HG03175 (cell line): ENCODE measurements at regions not wholly inside any gene's neighbourhood (a gene's known extent, or its start where the extent isn't known, plus 50 kb on each side); places are given as distances from the start of the nearest gene placed in this dataset.

ENCODE experiments used
- ATAC-seq: cut with Tn5 transposase; IDR thresholded peaks from one replicate; pipeline ENCODE4 v1.9.1; 2021; ENCODE audit warnings: mild to moderate bottlenecking, moderate library complexity; ENCODE audit not compliant: unreplicated experiment

DNA sequence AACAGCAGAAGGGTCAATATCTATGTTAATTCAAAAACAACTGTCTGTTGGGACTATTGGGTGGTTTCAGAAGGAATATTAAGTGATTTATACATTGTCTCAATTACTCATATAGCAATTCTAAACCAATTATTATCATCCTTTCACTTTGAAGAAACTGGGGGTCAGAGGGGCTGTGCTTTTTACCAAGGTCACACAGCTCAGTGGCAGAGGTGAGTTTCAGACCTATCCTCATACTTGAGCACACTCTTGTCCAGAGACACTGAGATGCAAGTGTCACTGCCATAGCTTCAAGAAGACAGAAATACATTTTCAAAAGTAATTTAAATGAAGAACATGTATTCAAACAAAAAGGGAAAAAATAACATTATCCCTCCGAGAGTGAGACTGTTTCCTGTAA is 195.3 kb downstream of the ARL4A start:
- no peak for ATAC-seq

DNA sequence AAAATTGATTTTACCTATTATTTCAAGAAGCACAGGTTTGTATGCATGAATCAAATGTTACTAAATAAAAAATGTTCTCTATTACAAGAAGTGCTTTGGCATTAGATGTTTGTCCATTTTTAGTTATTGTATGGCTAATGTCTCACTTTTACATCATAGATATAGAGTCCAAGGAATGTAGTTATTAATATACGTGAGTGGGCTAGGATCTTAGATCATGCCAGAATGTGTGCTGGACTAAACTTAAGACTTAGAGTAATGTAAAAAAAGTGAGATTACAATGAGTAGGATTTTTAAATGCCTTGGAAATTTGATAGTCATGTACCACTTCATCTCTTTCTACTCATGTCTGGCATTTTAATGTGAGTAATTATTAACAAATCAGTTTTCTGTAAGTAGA is 196.6 kb downstream of the ARL4A start:
- no peak for ATAC-seq

DNA sequence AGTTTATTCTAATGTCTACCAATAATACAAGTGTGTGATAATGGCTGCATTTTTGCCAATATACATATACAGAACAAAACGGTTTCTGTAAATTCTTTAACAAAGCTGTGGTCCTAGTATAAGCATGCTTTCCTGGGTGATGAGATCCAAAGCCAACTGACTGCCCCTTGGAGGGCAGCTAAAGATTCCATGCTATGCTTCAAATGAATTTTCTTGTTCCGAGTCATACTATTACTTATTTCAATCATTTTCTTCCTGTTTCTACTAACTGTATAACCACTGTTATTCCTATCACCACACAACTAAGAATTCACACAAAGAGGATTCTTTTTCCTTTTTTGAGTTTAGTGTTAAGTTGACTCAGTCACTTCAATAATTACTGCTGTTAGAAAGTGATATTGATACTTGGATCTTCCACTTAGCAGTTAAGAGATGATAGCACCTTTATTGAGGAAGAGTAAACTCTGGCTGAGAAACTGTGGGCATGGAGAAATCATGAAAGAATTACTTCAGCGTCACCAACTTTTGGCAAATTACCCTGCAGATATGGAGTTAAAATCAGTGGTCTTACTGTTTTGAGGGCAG is 197.5 kb downstream of the ARL4A start:
- no peak for ATAC-seq

DNA sequence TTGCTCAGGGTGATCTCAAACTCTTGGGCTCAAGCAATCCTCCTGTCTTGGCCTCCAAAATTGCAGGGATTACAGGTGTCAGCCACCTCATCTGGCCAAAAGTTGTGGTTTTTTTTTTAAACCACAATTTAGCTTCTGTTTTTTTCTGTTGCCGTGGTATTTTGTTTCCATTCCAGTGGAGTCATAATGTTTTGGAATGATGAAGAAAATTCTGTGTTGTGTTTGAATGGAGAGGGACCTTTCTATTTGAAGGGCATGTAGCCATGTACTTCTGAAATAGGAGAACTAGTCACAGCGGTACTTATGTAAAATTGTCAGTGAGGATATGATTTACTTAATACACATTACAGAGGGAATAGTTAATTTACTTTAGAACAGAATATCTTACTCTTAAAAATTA is 201.3 kb downstream of the ARL4A start:
- ATAC-seq: no peak

DNA sequence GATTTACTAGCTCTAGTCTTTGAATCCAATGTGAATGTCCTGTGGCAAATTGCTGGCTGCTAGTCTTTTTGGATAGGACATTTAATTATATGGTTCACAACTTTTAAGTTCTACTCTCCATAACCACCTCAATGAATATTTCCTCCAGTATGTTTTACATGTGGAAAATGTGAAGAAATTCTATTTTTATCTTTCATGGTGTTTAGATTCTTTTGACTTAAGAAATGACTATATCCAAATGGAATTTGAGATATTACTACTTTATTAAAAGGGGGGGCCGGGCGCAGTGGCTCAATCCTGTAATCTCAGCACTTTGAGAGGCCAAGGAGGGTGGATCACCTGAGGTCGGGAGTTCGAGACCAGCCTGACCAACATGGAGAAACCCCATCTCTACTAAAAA is 202.0 kb downstream of the ARL4A start:
- no peak for ATAC-seq

DNA sequence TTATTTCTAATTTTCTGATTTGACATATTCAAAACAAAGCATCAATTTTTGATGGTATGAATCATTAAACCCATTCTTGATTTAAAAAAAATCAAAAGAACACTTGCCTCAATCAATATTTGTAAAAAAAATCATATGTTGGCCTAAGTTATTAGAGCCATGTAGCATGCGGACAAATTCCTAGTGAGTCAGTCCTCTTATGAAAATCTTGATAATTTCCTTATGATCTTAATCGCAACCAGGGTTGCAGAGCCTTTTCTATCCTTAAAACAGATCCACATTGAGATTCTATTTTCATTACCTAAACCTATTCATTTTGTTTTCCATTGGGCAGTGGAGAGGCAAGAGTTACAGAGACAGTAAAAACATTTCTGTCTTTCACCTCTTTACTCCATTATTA is 203.2 kb downstream of the ARL4A start:
- ATAC-seq: no peak

DNA sequence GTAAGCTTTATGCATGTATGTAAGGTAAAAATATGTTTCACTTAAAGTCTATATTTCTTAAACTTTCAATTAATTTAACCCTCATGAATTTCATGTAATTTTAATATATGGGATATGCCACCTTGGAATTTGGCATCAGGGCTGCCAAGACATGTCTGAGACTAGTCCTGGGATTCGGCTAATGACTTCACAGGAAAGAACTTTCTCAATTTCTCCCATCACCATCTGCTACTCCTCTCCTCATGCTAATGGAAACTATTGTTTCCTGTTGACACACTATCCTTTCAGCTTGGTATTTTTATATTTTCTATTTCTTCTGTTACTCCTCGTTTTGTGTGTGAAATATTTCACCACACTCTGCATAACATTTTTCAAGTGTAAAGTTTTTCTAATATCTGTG is 205.9 kb downstream of the ARL4A start:
- ATAC-seq: no peak

DNA sequence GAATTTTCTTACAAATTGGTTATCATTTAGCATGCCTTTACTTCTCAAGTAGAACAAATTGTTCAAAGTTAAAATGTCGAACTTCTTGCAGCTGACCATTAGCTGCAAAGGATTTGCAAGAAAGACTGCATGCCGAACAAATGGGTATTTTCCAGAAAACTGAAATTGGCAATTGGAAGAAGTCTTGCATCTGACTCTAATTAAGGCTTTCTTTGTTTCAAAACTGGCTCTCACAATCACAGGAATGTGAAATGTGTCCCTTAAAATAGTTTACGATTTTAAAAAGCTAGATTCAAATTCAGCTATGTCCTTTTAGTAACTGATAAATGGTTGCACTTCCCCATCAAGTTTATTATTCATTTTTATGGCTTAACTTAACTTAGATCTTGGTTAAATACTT is 207.9 kb downstream of the ARL4A start:
- no peak for ATAC-seq

DNA sequence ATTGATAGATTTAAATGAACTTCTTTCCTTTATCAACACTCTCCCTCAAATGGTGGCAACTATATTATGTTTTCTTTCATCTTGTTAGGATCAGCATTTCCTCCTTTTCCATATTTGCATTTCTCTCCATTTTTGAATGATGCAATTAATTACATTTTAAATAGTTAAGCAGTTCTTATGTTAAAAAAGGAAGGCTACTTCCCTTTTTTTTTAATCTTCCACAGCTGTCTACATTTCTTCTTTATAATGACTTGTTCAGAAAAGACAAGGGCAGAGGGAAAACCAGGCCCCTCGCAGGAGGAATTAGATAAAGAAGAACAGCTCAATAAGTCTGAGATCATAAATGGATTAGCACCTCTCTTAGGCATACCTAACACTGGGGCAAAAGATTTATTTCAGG is 208.9 kb downstream of the ARL4A start:
- no peak for ATAC-seq

DNA sequence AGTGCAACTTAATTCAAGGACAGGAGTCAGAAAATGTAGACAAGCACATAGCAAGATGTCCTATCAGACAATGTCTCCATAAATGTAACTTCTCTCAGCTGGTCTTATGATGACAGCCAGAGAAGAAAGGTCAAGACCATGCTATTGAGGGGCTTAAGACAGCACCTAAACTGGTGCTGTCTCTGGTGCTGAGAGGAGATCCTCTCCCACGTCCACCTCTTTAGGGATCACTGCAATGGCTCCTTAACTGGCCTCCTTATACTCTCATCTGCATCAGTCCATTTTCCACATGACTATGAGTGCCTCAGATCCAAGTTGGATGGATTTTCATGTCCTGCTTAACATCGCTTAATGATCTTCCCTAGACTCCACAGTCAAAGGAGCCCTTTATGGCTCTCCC is 210.6 kb downstream of the ARL4A start:
- no peak for ATAC-seq

DNA sequence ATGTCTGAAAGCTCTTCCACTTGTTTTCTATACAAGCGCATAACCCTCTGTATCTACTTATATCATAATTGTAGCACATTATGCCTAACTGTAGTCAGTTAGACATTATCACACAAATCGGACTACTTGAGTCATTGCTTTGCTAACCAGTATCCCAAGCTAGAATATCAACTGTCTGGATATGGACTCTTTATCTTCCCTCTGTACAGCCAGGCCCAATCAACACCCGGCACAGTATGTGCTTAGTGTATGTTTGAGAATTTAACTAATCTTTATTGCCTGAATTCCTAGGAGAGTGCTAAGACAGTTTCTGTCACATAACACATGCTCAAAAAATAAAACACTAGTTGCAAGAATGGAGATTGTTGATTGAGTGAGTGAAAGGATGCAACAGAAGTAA is 211.2 kb downstream of the ARL4A start:
- no peak for ATAC-seq

DNA sequence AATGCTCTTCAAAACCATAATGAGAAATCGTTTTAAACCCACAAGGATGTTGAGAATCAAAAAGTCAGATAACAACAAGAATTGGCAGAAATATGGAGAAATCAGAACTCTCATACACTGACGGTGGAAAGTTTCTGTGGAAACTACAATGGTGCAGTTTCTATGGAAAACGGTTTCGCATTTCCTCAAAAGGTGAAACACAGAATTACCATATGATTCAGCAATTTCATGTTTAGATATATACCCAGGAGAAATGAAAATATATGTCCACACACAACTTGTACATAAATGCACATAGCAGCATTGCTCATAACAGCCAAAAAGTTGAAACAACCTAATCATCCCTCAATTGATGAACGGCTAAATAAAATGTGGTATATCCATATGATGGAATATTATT is 218.2 kb downstream of the ARL4A start:
- no peak for ATAC-seq

DNA sequence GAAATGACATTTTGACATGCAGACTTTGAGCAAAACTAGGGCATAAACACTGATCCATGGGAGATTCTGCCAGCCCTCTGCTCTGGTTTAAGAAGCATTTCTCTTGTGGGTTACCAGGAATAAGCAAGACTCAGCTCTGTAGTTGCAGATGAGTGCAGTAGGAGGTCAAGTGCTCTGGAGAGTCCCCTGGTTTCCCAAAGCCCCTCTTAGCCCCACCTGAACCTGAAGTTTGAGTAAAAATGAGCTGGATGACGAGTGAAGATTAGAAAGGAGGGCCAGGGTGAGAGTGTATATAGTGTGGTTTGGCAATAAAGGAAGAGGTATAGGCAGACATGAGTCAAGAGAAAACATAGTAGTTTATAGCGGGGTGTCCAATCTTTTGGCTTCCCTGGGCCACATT is 220.3 kb downstream of the ARL4A start:
- no peak for ATAC-seq

DNA sequence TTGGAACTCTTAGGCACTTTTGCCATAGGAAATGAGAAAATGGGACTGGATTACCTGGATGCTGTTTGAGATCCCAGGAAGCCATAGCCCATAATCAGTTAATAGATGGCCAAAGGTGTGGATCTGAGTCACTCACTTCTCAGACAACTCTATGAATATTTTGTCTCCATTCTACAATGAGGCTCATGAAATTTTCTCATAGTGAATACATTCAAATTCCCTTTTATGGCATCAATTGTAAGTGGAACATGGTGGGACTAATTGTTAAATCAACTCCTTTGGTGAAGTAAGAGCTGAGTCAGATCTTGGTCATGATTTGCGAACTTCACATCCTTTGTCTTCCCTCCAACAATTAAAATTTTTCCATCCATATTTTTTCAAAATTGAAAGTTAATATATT is 222.1 kb downstream of the ARL4A start:
- ATAC-seq: no peak

DNA sequence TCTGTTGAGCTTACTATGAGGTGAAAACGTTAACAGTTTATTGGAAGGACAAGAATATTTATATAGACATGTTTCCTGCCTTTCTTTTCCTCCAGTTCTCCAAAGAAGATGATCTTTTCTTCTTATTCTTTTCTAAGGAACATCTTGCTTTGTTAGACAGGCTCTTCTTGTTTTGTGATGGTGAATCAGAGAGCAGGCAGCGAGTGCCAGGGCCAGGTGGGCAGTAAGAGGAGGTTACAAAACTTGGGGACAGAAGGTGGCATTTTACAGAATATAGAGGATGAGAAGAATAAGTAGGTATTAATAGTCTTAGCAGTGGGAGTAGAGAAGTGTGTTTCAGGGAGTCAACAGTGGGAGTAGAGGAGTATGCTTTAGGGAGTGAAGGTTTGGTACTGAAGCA is 223.6 kb downstream of the ARL4A start:
- no peak for ATAC-seq

DNA sequence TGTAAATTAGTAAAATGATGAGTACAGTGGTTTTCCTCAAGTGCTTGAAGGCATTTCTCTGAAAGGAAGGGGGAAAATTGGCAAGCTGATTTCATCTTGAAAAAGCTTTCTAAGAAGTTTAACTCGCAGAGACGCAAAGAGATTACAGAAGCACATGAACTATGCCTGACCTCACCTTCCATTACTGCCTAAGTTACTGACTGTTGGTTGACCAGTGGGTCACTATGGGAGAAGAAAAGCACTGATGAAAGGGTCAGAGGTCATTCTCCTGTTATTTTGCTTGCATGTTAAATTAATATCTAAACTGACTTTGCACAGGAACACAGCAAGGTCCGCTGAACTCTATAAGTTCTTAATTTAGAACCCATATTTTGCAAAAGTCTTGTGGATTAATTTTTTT is 225.6 kb downstream of the ARL4A start:
- ATAC-seq: no peak

DNA sequence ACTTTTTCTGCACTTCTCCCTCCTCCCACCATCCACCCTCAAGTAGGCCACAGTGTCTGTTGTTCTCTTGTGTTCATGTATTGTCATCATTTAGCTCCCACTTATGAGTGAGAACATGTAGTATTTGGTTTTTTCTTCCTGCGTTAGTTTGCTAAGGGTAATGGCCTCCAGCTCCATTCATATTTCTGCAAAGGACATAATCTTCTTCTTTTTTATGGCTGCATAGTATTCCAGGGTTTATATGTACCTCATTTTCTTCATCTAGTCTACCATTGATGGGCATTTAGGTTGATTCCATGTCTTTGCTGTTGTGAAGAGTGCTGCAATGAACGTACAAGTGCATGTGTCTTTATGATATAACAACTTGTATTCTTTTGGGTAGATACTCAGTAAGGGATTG is 230.4 kb downstream of the ARL4A start:
- no peak for ATAC-seq

DNA sequence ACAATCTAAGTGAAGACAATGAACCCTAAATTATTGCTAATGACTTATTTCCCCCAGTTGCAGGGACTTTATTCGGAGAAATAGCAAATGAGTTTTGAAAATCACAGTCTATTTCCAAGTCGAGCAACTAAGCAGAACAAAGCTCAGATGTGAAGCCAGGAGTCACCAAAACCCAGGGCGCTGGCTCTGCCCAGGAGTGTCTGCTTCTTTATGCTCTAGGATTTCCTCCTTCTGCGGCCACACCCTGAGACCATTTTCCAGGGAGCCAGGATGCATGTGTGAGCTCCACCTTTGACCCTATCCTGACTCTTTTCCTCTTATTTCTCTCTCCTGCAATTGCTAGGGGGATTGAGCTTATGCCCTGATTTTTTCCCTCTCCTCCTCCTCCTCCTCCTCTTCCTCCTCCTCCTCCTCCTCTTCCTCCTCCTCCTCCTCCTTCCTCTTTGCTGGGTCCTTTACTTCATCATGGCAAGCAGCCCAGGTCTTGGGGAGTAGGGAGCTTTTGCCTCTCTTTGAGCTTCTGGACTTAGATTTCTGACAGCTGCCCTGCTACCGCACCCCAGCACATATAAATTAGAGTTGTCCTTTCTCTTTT is 234.4 kb downstream of the ARL4A start:
- ATAC-seq: no peak

DNA sequence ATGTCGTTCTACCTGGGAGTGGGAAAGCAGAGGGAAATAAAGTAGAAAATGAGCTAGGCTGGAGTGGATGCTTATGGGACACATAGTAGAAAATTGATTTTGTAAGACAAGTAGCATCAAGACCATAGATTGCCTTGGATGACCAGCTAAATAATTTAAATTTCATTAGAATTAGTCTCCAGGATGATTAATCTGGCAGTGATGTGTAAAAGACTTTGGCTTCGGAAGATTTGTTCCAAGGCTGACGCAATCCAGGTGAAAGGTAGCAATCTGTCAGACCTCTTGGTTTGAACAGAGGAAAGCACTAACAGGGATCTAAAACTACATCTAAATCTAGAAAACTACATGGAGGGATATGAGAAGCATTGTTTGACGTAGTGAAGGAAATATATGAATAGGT is 236.5 kb downstream of the ARL4A start:
- ATAC-seq: no peak

DNA sequence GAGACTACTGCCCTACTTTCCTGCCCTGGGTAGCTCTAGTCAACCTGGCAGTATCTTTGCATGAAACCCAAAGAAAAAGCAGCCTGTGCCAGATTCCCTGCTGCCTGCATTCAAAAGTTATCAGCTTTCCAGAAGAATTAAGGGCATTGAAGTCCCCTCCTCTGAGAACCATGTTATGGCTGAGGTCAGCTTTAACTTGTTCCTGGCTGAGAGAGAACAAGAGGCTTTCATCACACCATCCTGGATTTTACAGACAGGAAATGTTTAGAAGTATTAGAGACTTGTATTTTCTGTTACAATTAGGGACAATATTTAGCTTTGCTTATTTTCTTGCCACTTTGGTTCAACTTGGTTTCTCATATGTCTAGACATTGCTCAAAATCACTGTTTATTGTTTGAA is 238.8 kb downstream of the ARL4A start:
- ATAC-seq: no peak

DNA sequence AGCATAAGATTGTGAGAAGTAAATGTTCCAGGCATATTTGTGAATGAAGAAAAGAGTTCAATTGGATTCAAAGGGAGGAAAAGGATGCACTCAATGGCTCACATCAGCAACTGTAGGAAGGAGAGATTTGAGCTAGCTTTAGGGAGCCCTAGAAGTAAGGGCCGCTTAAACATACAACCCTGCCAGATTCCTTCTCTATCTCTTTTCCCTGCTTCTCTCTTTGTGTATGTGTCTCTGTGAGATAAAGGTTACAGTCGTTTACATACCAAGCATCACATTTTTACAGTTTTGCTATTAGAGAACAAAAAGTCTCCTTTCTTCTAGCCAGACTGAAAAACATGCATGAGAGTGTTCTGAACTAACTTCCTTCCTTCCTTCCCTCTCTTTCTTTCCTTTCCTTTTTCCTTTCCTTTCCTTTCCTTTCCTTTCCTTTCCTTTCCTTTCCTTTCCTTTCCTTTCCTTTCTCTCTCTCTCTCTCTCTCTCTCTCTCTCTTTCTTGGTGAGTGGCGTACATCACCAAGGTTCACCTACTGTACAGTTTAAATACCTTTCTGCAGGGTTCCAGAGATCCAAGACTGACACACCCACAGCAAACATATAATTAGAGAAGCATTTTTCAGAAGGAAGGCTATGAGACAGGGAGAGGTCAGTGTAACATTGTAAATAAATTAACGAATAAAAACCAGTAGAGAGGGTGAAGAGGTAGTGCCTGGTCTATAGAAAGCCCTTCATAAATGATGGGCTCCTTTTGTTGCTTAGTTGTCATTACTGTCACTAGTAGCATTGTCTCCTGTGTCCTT is 240.4 kb downstream of the ARL4A start:
- no peak for ATAC-seq

DNA sequence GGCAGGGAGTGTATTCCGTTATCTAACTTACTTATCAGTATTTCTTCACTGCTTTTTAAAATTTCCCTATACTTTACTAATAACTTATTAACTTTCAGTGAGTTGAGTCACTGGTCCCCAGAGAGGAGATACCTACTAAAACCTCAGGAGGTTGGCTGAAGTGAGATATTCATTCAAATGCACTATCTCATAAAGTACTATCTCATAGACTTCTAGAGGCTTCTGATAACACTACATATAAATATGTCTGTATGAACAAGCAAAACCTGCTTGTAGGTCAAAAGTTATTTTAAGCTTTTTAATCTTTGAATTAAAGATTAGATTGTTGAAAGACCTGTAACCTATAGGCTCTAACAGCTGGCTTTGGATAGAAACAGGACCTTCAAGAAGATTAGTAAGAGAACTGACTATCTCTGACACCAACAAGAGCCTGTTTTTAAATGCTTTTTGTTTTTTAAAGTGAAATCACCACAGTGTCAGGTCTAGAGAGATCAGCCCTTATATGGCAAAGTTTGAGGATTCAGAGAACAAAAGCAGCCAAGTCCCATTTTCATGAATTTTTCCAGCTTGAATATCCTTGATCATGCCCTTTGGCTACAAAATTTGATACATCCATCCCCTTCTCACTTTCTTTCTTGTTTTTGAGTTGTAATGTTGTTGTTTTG is 242.2 kb downstream of the ARL4A start:
- peak; percentile 71 for ATAC-seq
